COLO668 (cell line): ENCODE measurements at regions not wholly inside any gene's neighbourhood (a gene's known extent, or its start where the extent isn't known, plus 50 kb on each side); places are given as distances from the start of the nearest gene placed in this dataset.
"Not testable (repeated sequence)": the region's sequence is repeated elsewhere in the genome, so short reads cannot be mapped to it uniquely, and the experiment has no call there.

Experiments
- DNase-seq: peaks from one replicate; lab custom pipeline; 2025; ENCODE audit not compliant: unreplicated experiment; lab: John Stamatoyannopoulos, UW

GRCh38 chr7:8809320-8809719, 375.9 kb downstream of the NXPH1 start:
- DNase-seq: no peak

GRCh38 chr7:8817448-8818036, 384.1 kb downstream of the NXPH1 start:
- DNase-seq: no peak

- DNase-seq: no peak
These were observed 385.0 kb downstream of the NXPH1 start for GRCh38 chr7:8818406-8818805.

GRCh38 chr7:8822595-8822994, 389.2 kb downstream of the NXPH1 start:
- DNase-seq: no peak

GRCh38 chr7:8823486-8823885, 390.1 kb downstream of the NXPH1 start:
- DNase-seq: no peak

- no peak for DNase-seq
These were observed 393.9 kb downstream of the NXPH1 start for GRCh38 chr7:8827329-8827728.

GRCh38 chr7:8829100-8829499, 395.7 kb downstream of the NXPH1 start:
- DNase-seq: no peak

- no peak for DNase-seq
These were observed 398.0 kb downstream of the NXPH1 start for GRCh38 chr7:8831376-8831775.

- no peak for DNase-seq
These were observed 399.9 kb downstream of the NXPH1 start for GRCh38 chr7:8833355-8833754.

- DNase-seq: no peak
These were observed 407.8 kb downstream of the NXPH1 start for GRCh38 chr7:8841171-8841570.

GRCh38 chr7:8871716-8872115, 438.3 kb downstream of the NXPH1 start:
- no peak for DNase-seq

GRCh38 chr7:8881916-8882315, 448.5 kb downstream of the NXPH1 start:
- DNase-seq: no peak

- no peak for DNase-seq
These were observed 452.1 kb downstream of the NXPH1 start for GRCh38 chr7:8885480-8886000.

GRCh38 chr7:8890346-8890745, 456.9 kb downstream of the NXPH1 start:
- DNase-seq: not testable (repeated sequence)

- no peak for DNase-seq
These were observed 460.4 kb downstream of the NXPH1 start for GRCh38 chr7:8893775-8894174.

GRCh38 chr7:8906396-8907075, 473.1 kb downstream of the NXPH1 start:
- DNase-seq: no peak

GRCh38 chr7:8908889-8909288, 475.5 kb downstream of the NXPH1 start:
- DNase-seq: no peak

GRCh38 chr7:8913682-8914081, 480.3 kb downstream of the NXPH1 start:
- DNase-seq: no peak

GRCh38 chr7:8921807-8922206, 488.4 kb downstream of the NXPH1 start:
- no peak for DNase-seq

GRCh38 chr7:8922726-8923125, 489.3 kb downstream of the NXPH1 start:
- DNase-seq: no peak

- no peak for DNase-seq
These were observed 489.9 kb downstream of the NXPH1 start for GRCh38 chr7:8923164-8923806.

- no peak for DNase-seq
These were observed 498.7 kb downstream of the NXPH1 start for GRCh38 chr7:8931906-8932646.
